HG03159 (cell line): ENCODE measurements at regions not wholly inside any gene's neighbourhood (a gene's known extent, or its start where the extent isn't known, plus 50 kb on each side); places are given as distances from the start of the nearest gene placed in this dataset.
"Not testable (repeated sequence)": the region's sequence is repeated elsewhere in the genome, so short reads cannot be mapped to it uniquely, and the experiment has no call there.

ENCODE experiments used
- ATAC-seq: cut with Tn5 transposase; IDR thresholded peaks from one replicate; pipeline ENCODE4 v1.9.1; 2021; ENCODE audit warnings: mild to moderate bottlenecking, moderate library complexity; ENCODE audit not compliant: unreplicated experiment

- ATAC-seq, result no peak
Observed at GRCh38 chr2:184304006-184304405, 294.3 kb upstream of the ZNF804A start.

- no peak for ATAC-seq
Observed at GRCh38 chr2:184305105-184305504, 293.2 kb upstream of the ZNF804A start.

- no peak for ATAC-seq
Observed at GRCh38 chr2:184308706-184309105, 289.6 kb upstream of the ZNF804A start.

- ATAC-seq, result no peak
Observed at GRCh38 chr2:184312970-184313369, 285.4 kb upstream of the ZNF804A start.

GRCh38 chr2:184314829-184315228 lies 283.5 kb upstream of the ZNF804A start:
- ATAC-seq, result no peak

- ATAC-seq, result no peak
Observed at GRCh38 chr2:184316921-184317320, 281.4 kb upstream of the ZNF804A start.

- ATAC-seq, result no peak
Observed at GRCh38 chr2:184322615-184323014, 275.7 kb upstream of the ZNF804A start.

GRCh38 chr2:184326066-184326465 lies 272.3 kb upstream of the ZNF804A start:
- ATAC-seq, result no peak

GRCh38 chr2:184327805-184328204 lies 270.5 kb upstream of the ZNF804A start:
- not testable (repeated sequence) for ATAC-seq

- not testable (repeated sequence) for ATAC-seq
Observed at GRCh38 chr2:184330561-184330960, 267.8 kb upstream of the ZNF804A start.

GRCh38 chr2:184336688-184337087 lies 261.6 kb upstream of the ZNF804A start:
- no peak for ATAC-seq

GRCh38 chr2:184338771-184339170 lies 259.6 kb upstream of the ZNF804A start:
- no peak for ATAC-seq

GRCh38 chr2:184339966-184340365 lies 258.4 kb upstream of the ZNF804A start:
- ATAC-seq, result no peak

- no peak for ATAC-seq
Observed at GRCh38 chr2:184346338-184346862, 251.9 kb upstream of the ZNF804A start.

- ATAC-seq, result no peak
Observed at GRCh38 chr2:184351126-184351525, 247.2 kb upstream of the ZNF804A start.

GRCh38 chr2:184357033-184357432 lies 241.3 kb upstream of the ZNF804A start:
- no peak for ATAC-seq

- ATAC-seq, result no peak
Observed at GRCh38 chr2:184359379-184359778, 238.9 kb upstream of the ZNF804A start.

GRCh38 chr2:184363213-184363612 lies 235.1 kb upstream of the ZNF804A start:
- ATAC-seq, result peak; percentile 44

- no peak for ATAC-seq
Observed at GRCh38 chr2:184367211-184367610, 231.1 kb upstream of the ZNF804A start.

GRCh38 chr2:184369307-184369706 lies 229.0 kb upstream of the ZNF804A start:
- ATAC-seq, result no peak

GRCh38 chr2:184370954-184371353 lies 227.4 kb upstream of the ZNF804A start:
- peak; percentile 65 for ATAC-seq

GRCh38 chr2:184371641-184372040 lies 226.7 kb upstream of the ZNF804A start:
- peak; percentile 14 for ATAC-seq

- no peak for ATAC-seq
Observed at GRCh38 chr2:184372484-184372883, 225.8 kb upstream of the ZNF804A start.
